ENCODE measurements at regions not wholly inside any gene's neighbourhood (a gene's known extent, or its start where the extent isn't known, plus 50 kb on each side); places are given as distances from the start of the nearest gene placed in this dataset.

DNA sequence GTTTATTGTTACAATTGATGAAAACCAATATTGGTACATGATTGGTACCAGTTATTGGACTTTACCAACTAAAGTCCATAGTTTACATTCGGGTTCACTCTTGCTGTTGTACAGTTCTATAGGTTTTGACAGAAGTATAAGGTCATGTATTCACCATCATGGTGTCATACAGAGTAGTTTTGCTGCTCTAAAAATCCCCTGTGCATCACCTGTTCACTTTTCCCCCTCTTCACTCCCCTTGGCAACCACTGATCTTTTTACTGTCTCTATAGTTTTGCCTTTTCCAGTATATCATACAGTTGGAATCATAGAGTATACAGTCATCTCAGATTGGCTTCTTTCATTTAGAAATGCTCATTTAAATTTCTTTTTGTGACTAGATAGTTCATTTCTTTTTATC, 51.2 kb upstream of the MED4 start (continued):
- TF ChIP-seq FOXM1 (IDR thresholded peaks at IDR 0.05; ENCODE audit: low read depth): no peak
- no peak for TF ChIP-seq CHD2 (IDR thresholded peaks at IDR 0.05; ENCODE audit: low read length, partially characterized antibody)
- TF ChIP-seq EP300 (IDR thresholded peaks at IDR 0.05; ENCODE audit: borderline replicate concordance in 1 of 2, low read depth in 1 of 2, low read length in 1 of 2): no peak
- no peak for TF ChIP-seq POLR2AphosphoS5 (IDR thresholded peaks at IDR 0.05; ENCODE audit: low read depth, low read length)
